GM21576 (cell line): ENCODE measurements at regions not wholly inside any gene's neighbourhood (a gene's known extent, or its start where the extent isn't known, plus 50 kb on each side); places are given as distances from the start of the nearest gene placed in this dataset.
A peak's percentile ranks its signal among the peaks of the same experiment; 100 is the strongest.

Experiments used
- ATAC-seq: cut with Tn5 transposase; IDR thresholded peaks from one replicate; pipeline ENCODE4 v1.9.1; 2021; ENCODE audit warnings: mild to moderate bottlenecking, moderate library complexity; ENCODE audit not compliant: unreplicated experiment

DNA sequence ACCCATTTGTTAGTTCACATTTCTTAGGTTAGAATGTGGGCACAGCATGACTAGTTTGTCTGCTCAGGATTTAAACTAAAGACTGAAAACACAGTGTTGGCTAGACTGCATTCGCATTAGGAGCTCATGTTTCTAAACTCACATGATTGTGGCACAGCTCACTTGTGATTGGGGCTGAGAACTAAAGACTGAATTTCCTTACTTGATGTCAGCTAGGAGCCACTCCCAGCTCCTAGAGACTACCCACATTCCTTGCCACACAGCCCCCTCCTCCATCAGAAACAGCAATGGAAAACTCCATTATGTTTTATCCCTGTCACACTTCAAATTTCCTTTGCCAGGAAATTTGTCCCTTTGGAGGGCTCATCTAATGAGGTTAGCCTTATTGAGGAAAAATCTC is 170.2 kb upstream of the NUDT6 start:
- ATAC-seq = no peak

DNA sequence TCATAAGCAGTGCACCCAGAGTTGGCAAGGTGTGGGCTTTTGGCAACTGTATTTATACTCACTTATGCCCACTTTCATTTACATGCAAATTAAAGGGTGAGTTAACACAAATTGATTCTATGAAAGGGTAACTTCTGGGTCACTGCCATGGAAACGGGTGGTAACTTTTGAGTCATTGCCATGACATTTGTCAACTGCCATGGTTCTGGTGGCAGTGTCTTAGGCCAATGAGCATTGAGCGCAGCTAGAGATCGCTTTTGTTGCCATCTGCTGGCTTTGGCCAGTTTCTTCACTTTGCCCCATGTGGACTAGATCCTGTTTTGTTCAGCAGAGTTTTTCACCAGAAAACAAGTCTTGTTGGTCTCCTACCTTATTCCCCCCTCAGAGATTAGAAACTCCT is 170.8 kb upstream of the NUDT6 start:
- no peak for ATAC-seq

DNA sequence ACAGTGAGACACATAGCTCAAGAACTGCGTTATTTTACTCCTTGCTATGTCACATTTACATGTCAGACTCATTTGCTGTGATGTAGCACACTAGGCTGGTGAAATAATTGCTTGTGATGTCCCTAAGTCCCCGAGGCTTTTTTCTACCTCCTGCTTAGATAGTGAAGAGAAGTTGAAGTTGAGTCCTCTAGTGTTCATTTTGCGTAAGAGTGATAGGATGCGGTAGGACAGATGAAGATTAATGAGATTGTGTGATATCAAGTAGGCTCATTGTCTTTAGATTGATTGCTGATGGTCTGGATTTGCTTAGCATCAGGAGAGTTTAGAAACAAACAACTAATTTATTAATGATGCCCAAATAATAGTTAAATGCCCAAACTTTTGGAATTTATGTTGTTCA is 173.6 kb upstream of the NUDT6 start:
- ATAC-seq = no peak

DNA sequence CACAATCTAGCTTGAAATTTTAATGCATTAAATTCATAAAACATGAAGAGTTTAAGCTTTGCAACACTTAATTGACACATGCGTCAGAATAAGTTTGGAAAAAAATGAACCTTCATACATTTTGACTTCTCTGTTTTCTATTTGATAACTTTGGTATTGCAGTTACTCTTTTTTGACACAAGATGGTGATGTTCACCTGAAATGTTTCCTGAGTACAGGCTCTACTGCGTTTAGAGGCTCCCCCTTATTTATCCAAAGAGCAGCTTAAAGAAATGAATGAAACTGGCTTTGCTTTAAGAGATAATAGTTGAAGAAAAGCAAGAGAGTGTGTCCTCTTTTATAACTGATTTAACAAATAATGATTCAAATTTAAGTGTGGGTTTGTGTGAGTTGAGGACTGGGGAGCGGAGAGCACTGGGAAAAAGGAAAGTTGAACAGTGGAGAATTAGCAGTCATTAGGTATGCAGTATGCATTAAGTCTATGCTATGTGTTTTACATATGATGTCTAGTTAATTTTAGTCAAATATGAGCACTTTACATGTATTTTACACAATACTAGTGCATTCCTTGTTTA is 180.6 kb upstream of the NUDT6 start:
- peak; percentile 72 for ATAC-seq

DNA sequence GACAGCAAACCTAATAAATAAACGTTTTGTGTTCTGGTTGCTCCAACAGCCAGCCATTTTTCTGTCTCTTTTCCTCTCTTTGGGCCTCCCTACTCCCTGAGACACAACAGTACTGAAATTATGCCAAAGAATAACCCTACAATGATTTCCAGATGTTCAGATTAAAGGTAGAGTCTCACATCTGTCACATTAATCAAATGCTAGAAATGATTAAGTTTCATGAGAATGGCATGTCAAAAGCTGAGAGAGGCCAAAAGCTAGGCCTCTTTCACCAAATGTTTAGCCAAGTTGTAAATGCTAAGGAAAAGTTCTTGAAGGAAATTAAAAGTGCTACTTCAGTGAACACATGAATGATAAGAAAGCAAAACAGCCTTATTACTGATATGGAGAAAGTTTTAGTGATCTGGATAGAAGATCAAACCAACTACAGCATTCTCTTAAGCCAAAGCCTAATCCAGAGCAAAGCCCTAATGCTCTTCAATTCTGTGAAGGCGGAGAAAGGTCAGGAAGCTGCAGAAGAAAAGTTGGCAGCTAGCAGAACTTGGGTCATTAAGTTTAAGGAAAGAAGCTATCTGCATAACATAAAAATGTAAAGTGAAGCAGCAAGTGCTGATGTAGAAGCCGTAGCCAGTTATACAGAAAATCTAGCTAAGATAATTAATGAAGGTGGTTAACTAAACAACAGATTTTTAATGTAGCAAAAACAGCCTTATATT is 182.1 kb upstream of the NUDT6 start:
- no peak for ATAC-seq

DNA sequence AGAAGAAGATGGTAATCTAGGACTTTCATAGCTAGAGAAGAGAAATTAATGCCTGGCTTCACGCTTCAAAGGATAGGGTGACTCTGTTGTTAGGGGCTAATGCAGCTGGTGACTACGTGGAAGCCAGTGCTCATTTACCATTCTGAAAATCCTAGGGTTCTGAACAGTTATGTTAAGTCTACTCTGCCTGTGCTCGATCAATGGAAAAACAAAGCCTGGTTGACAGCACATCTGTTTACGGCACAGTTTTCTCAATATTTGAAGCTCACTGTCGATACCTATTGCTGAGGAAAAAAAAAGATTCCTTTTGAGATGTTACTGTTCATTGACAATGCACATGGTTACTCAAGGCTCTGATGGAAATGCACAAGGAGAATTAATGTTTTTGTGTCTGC is 182.6 kb upstream of the NUDT6 start:
- no peak for ATAC-seq

DNA sequence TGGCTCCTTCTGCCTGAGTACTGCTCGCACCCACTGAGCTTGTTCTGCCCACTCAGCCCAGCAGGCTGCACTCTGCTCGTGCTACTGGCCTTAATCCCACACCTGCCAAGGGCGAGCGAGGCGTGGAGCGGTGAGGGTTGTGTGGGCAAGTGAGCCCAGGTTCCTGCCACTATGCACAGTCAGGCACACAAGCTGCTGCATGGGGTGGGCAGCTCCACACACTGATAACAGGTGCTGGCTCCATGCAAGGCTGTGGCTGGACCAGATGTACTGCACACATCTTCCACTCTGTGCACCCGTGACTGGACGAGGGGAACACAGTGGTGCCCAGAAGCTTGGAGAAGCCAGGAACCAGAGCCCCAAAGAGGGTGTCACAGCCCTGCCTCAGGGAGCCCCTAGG is 184.3 kb upstream of the NUDT6 start:
- ATAC-seq = no peak

DNA sequence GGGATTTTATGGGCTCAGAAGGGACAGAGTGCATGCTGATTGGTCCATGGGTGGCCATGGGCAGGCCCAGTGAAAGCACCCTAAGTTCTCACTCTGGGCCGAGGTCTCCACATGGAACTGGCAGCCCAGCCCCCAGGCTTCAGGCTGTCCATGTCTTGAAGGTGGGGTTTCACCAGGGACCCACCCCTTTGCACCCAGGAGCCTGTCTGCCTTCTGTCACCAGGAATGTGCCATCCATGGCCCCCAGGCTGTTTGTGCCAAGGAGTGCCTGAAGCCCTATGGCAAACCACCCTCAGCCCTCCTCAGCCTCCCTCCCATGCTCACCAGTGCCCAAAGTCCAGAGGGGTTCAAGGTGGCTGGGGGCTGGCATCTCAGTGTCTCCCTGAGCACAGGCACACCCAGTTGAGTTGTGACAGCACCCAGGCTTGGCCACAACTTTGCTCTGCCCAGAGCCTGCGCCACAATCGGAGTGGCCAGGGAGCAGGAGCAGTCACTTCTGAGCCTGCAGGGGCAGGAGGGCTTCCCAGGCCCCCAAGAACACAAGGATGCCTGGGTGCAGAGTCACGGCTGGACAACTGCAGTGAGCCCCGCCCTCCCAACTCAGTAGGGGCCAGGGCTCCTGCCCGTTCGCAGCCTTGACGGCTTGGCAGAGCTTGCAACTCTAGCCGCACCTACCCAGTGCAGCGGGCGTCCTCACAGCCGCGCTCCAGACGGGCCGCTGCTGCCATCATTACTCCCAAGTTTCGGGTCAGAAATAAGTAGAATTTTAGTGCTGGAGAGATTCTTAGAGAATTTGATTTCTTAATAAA is 185.3 kb upstream of the NUDT6 start:
- no peak for ATAC-seq

DNA sequence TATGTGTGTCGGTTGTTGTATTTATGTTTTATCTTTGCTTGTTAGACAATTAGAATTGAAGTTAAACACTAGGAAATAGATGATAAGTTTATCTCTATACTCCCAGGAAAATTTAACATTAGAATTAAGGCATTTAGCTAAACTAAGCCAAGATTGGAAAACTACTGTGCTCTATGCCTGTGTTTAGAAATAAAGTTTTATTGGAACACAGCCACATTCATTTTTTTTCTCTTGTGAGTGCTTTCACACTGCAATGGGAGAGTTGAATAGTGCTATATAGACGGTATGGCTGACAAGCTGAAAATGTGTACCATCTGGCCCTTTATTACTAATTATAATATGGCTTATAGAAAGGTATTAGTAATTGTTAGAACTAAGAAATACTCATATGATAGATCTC is 186.7 kb upstream of the NUDT6 start:
- ATAC-seq = no peak

DNA sequence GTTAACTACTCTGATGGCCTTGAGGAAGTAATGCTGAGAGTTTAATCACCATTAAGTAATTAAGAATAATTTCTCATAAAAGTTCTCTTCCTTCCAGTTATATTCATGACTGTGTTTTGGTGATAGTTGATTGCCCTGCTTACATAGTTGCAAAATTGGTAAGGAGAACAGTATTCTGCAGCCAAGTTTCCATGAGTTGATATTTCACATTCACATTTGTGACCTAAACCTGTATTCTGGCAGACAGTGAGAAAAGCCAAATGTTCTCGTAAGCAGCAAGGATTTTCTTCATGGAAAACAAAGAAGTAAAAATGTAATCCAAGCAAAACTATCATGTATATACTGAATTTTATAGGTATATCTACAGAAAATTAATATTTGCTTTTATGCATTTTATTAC is 187.8 kb upstream of the NUDT6 start:
- no peak for ATAC-seq

DNA sequence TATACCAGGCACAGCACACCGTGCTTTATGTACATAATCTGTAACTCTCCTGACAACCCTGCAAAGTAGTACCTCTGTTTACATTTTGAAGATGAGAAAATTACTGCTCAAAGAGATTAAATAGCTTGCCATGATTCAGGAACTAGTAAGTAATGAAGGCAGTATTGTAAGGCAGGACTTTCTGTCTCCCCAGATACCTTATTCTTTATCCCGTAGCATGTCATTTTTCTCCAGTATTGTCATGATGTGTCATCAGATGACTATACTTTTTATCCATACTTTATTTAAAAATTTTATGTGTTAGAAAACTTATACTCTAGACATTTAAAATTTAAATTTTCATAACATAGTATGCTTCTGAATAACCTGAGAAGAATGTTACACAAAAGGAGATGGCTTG is 188.3 kb upstream of the NUDT6 start:
- ATAC-seq = no peak

DNA sequence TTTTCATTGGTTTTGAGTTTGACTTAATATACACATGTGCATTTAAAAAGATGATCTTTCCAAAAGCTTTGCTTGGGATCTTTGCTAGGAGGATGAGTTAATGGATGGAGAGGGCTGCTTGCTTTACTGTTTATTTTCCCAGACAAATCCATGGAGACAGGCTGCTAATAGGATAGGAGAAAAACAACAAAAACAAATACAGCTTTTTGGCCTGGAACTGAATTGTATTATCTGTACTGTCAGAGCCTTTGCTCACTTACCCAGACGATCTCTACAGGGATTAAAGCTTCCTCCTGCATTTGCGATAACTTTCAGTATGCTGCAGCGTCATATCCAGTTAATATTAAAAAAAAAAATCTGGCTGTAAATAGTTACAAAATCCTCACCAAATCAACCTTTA is 190.8 kb upstream of the NUDT6 start:
- ATAC-seq = no peak

DNA sequence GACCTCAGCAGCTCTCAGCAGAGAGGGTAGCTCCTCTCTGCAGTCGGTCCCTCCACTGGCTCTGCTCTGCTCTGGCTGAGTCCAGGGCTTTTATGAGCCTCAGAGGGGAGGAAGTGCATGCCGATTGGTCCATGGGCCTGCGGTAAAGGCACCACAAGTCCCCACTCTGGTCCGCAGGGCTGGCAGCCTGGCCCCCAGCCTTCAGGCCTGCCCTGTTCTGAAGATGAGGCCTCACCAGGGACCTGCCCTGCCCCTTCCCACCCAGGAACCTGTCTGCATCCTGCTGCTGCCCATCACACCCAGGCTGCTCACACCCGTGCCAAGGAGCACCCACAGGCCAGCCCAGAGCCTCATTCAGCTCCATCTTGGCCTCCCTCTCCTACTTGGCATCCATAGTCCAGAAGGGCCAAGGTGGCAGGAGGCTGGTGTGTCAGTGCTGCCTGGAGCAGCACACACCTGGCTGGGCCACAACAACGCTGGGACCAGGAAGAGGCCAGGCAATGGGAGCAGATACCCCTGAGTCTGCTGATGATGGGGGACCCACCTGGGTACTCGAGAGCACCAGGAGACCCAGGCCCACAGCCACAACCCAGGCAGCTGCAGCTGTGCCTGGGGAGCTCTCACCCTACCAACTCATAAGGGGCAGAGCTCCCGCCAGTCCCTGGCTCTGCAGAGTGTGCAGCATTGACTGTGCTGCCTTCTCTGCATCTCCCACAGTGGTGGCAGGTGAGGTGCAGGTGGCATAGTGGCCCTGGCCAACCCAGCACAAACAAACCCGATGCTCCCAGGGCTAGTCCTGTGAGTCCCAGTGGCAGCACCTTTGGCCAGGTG is 191.9 kb upstream of the NUDT6 start:
- no peak for ATAC-seq

DNA sequence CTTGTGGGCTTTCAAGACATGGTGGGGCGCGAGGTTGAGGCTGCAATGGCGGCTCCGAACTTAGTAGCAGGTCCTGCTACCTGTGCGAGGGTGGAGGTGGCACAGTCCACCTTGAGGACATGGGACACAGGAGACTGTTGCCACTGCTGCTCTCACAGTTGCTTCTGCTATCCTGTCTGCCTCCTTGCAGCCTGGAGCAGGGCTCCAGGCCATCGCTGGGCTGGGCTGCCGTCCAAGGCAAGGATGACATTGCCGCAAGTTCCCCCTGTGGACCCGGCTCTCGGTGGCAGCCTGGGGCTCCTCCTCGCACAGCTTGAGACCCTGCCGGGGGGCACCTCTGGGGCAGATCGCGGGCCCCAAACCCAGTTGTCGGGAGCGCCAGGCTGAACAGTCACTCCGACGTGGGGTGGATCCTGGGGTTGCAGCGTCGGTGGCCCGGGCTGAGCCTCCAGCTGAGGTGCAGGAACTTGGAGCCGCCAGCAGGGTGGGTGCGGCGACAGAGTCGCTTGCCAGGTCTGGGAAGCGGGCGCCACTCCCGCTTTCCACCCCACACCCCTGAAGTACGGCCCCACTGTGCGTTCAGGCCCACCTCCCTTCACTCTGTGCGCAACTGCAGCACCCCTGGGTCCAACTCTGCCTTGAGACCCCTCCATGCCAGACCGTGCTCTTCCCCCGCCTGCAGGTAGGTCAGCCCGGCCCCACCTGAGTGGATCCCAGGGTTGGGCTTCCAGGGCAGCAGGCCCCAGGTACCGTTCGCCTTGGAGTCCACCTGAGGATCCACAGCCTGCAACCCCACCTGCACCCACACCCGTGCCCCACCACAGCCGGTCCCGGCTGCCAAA is 192.7 kb upstream of the NUDT6 start:
- no peak for ATAC-seq

DNA sequence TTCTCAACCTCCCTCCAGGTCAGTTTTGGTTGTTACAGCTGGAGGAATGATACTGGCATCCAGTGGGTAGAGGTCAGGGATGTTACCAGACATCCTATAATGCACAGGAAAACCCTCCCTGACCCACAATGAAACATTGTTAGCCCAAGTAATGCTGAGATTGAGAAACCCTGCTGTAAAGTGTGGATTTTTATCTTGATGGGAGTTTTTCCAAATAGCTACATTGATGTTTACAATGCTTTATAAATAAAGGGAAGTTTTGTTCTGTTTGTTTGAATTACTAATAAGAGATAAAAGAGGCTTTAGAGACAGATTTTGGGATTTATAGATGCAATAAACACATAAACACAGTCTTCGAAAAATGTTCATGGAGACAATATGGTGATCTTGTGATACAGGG is 194.0 kb upstream of the NUDT6 start:
- ATAC-seq = no peak

DNA sequence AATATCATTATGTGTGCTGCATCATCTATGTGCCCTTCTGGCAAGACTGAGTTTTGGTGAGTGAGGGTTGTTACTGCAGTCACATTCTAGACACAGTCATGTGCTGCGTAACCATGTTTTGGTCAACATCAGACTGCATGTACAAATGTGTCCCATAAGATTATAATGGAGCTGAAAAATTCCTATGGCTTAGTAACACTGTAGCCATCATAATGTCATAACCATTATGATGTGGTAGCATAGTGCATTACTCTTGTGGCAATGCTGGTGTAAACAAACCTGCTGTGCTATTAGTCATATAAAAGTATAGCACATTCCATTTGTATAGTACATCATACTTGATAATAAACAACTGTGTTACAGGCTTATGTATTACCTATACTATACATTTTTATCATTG is 198.1 kb upstream of the NUDT6 start:
- no peak for ATAC-seq

DNA sequence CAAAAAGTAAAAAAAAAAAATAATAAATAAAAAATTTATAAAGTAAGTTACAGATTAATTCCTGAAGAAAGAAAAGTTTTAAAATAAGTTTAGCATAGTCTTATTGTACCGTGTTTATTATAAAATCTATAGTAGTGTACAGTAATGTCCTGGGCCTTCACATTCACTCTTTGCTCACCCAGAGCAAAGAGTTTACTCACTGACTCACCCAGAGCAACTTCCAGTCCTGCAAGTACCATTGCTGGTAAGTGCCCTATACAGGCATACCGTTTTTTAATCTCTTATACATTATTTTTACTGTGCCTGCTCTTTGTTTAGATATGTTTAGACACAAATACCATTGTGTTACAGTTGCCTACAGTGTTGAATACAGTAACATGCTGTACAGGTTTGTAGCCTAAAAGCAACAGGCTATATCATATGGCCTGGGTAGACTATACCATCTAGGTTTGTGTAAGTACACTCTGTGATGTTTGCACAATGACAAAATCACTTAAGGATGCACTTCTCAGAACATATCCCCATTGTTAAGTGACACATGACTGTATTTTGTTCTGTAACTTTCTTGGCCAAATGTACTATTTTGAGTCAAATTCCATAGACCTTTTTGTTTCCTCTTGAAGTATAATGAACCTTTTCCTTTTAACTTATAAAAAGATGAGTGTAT is 199.0 kb upstream of the NUDT6 start:
- no peak for ATAC-seq

DNA sequence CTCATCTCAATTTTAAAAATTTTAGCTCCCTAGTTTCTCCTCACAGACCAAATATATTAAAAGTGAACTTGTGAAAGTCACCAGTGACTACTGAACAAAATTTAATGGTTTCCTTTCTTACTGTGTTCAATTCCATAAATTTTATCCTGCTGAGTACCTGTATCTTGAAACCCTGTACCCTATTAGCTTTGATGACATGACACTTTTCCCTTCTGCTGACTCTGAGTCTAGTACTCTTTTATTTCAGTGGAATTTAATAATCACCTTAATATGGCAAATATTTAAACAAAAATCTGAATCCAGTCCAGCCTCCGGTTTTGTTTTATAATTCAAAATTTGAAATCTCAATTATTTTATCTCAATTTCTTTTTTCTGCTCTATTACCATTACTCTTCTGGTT is 203.1 kb upstream of the NUDT6 start:
- no peak for ATAC-seq

DNA sequence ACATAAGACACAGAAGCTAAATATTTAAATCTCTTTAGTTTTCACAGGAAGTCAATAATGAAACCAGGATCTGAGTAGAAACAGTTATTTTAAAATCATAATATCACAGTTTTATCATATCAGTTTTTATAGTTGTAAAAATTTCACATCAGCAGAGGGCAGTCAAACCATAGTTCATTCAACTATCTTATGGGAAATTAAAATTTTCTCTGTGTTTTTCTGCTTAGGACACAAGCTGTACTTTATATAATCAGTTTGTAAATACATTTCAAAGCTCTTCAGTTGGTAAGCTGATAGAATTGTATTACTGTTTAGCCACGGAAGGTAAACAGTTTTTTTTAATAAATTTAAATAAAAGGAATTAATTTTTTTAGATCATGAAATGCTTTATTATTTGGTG is 204.8 kb upstream of the NUDT6 start:
- ATAC-seq = no peak

DNA sequence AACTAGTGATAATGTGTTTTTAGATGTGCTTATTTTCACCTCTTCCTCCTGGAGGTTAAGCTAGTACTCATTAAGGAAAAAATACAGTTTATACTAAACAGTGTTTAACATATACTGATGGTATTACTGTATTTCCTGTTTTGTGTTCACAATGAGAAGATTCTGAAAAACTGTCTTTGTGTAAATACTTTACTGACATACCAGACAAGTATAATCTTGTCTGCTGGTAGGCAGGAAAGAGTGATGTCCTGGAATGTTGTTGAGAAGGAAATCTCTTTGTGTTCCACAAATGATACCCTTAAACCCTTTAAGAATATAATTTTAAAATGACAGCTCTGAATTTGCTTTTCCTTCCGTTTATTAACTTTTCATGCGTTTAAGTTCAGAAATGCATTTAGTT is 205.5 kb upstream of the NUDT6 start:
- ATAC-seq = no peak
